A549 (cell line): ENCODE measurements at regions not wholly inside any gene's neighbourhood (a gene's known extent, or its start where the extent isn't known, plus 50 kb on each side); places are given as distances from the start of the nearest gene placed in this dataset.

Experiments
- ATAC-seq, 2 experiments: fragments of 200-7000 bp in 1 of 2; fragments of >200 bp in 1 of 2; cut with Nextera tagmentation in 1 of 2; cut with Tn5 transposase in 1 of 2; 3 replicates each; pipeline versions ENCODE4 v1.8.0 to v1.9.1; 2018 to 2020; ENCODE audit warnings: mild to moderate bottlenecking in 1 of 2, moderate library complexity in 1 of 2
- CTCF ChIA-PET: fragments of 300-600 bp; sonication (Branson Sonifier 250); formaldehyde crosslinking; extraction: SDS; loops from one replicate; lab custom pipeline; 2021; ENCODE audit warnings: antibody characterized with exemption, inconsistent platforms; lab: Yijun Ruan, JAX
- POLR2A ChIA-PET: fragments of 350-600 bp; formaldehyde crosslinking; extraction: SDS; loops from one replicate; lab custom pipeline; 2021; ENCODE audit warnings: antibody characterized with exemption, inconsistent platforms; lab: Yijun Ruan, JAX
- DNase-seq, 2 experiments: peaks; one replicate each; pipeline versions ENCODE4 v3.0.0 to v3.0.0-alpha.2; 2011 to 2016; ENCODE audit warnings: low read depth in 1 of 2, low spot score in 1 of 2
- FAIRE-seq: peaks from 2 replicates; lab custom pipeline; 2011; peaks lifted over from hg19 to GRCh38; lab: Jason Lieb, UNC
- H3K27ac ChIP-seq, 2 experiments: fragments of >200 bp; sonication (Bioruptor Twin); formaldehyde crosslinking; 3 replicates each; pipeline ENCODE4 v1.5.1; 2016 to 2017
- H3K4me1 ChIP-seq: fragments of >200 bp; sonication (Bioruptor Twin); formaldehyde crosslinking; 3 replicates; pipeline ENCODE4 v1.6.1; 2016
- H3K4me2 ChIP-seq: fragments of >200 bp; sonication (Bioruptor Twin); formaldehyde crosslinking; 3 replicates; pipeline ENCODE4 v1.6.1; 2016
- H3K4me3 ChIP-seq: fragments of >200 bp; sonication (Bioruptor Twin); formaldehyde crosslinking; 3 replicates; pipeline ENCODE4 v1.5.1; 2016
- H3K9me3 ChIP-seq: fragments of >200 bp; sonication (Bioruptor Twin); formaldehyde crosslinking; 3 replicates; pipeline ENCODE4 v1.6.1; 2016
- ATOH8 ChIP-seq: fragments of 250-450 bp; sonication (Bioruptor Pico); IDR thresholded peaks from 2 replicates; pipeline ENCODE4 v1.5.0; 2020; ENCODE audit warnings: low read depth, mild to moderate bottlenecking, moderate library complexity
- BCL3 ChIP-seq: fragments of >200 bp; sonication (Bioruptor Twin); formaldehyde crosslinking; IDR thresholded peaks from 3 replicates; pipeline ENCODE4 v1.6.1; 2016
- BHLHE40 ChIP-seq: IDR thresholded peaks from 2 replicates; pipeline ENCODE4 v1.6.1; 2012; ENCODE audit warnings: low read depth, low read length, inconsistent platforms
- CBX8 ChIP-seq: fragments of 200-600 bp; sonication (generic); IDR thresholded peaks from 2 replicates; pipeline ENCODE4 v1.6.1; 2016
- CHD2 ChIP-seq: fragments of 150-350 bp; IDR thresholded peaks from 2 replicates; pipeline ENCODE4 v1.6.1; 2014; ENCODE audit warnings: low read length; ENCODE audit not compliant: partially characterized antibody
- ELK1 ChIP-seq: fragments of 150-350 bp; IDR thresholded peaks from 2 replicates; pipeline ENCODE4 v1.6.1; 2014; ENCODE audit warnings: low read depth, mild to moderate bottlenecking, low read length
- FOSB ChIP-seq: fragments of 250-450 bp; sonication (Bioruptor Pico); IDR thresholded peaks from 2 replicates; pipeline ENCODE4 v1.5.0; 2020; ENCODE audit warnings: mild to moderate bottlenecking, moderate library complexity
- GATA3 ChIP-seq: IDR thresholded peaks from 2 replicates; pipeline ENCODE4 v1.6.1; 2012; ENCODE audit warnings: borderline replicate concordance
- HEYL ChIP-seq: fragments of 250-450 bp; sonication (Bioruptor Pico); IDR thresholded peaks from 2 replicates; pipeline ENCODE4 v1.8.0; 2021; ENCODE audit warnings: mild to moderate bottlenecking, moderate library complexity
- HMGXB4 ChIP-seq: fragments of 250-450 bp; sonication (Bioruptor Pico); IDR thresholded peaks from 2 replicates; pipeline ENCODE4 v1.5.0; 2021; ENCODE audit warnings: mild to moderate bottlenecking, moderate library complexity, borderline replicate concordance
- HOXA7 ChIP-seq: fragments of 250-450 bp; sonication (Bioruptor Pico); IDR thresholded peaks from 2 replicates; pipeline ENCODE4 v1.5.0; 2020; ENCODE audit warnings: mild to moderate bottlenecking, moderate library complexity
- JUNB ChIP-seq: fragments of >200 bp; sonication (Bioruptor Twin); formaldehyde crosslinking; IDR thresholded peaks from 2 replicates; pipeline ENCODE4 v1.6.1; 2016
- KDM5A ChIP-seq: fragments of 200-600 bp; sonication (generic); IDR thresholded peaks from 2 replicates; pipeline ENCODE4 v1.6.1; 2016; ENCODE audit warnings: antibody characterized with exemption, mild to moderate bottlenecking
- MAFK ChIP-seq: fragments of 450-650 bp; IDR thresholded peaks from 2 replicates; pipeline ENCODE4 v1.6.1; 2014; ENCODE audit not compliant: partially characterized antibody
- MAZ ChIP-seq: fragments of 150-350 bp; IDR thresholded peaks from 2 replicates; pipeline ENCODE4 v1.6.1; 2014; ENCODE audit warnings: antibody characterized with exemption, low read depth, low read length, borderline replicate concordance
- NPAS2 ChIP-seq: fragments of 250-450 bp; sonication (Bioruptor Pico); IDR thresholded peaks from 2 replicates; pipeline ENCODE4 v1.8.0; 2022; ENCODE audit warnings: mild to moderate bottlenecking, moderate library complexity, borderline replicate concordance
- PHF8 ChIP-seq: fragments of 200-600 bp; sonication (generic); IDR thresholded peaks from 2 replicates; pipeline ENCODE4 v1.6.1; 2016; ENCODE audit warnings: low read depth, mild to moderate bottlenecking, antibody characterized with exemption, moderate library complexity, borderline replicate concordance
- RAD21 ChIP-seq, 2 experiments: fragments of >200 bp in 1 of 2; sonication (Bioruptor Twin) in 1 of 2; formaldehyde crosslinking in 1 of 2; IDR thresholded peaks in 1 of 2; conservative IDR thresholded peaks in 1 of 2; 2 replicates in 1 of 2; 3 replicates in 1 of 2; pipeline ENCODE4 v1.6.1; 2012 to 2018; ENCODE audit warnings: inconsistent platforms in 1 of 2
- SMC3 ChIP-seq: fragments of >200 bp; sonication (Bioruptor Twin); formaldehyde crosslinking; IDR thresholded peaks from 3 replicates; pipeline ENCODE4 v1.6.1; 2018; ENCODE audit warnings: inconsistent platforms
- ZC3H11A ChIP-seq: fragments of 450-650 bp; IDR thresholded peaks from 2 replicates; pipeline ENCODE4 v1.6.1; 2014; ENCODE audit warnings: antibody characterized with exemption, mild to moderate bottlenecking
- ZNF302 ChIP-seq: fragments of 250-450 bp; sonication (Bioruptor Pico); IDR thresholded peaks from 2 replicates; pipeline ENCODE4 v1.9.0; 2021; ENCODE audit warnings: inconsistent platforms, mild to moderate bottlenecking, moderate library complexity
- WGBS: methylation state at CpG from one replicate; pipeline ENCODE4 v1.1.6; 2017; ENCODE audit errors: missing lambda C conversion rate; 5-methylcytosine and 5-hydroxymethylcytosine counted together
- TF ChIP-seq, protein P1 (sequence below): IDR thresholded peaks from 2 replicates; pipeline ENCODE4 v1.6.1; 2012; ENCODE audit warnings: low read depth, borderline replicate concordance
- TF ChIP-seq, protein P2 (sequence below): fragments of >200 bp; sonication (Bioruptor Twin); formaldehyde crosslinking; IDR thresholded peaks from 2 replicates; pipeline ENCODE4 v1.6.1; 2016

DNA sequence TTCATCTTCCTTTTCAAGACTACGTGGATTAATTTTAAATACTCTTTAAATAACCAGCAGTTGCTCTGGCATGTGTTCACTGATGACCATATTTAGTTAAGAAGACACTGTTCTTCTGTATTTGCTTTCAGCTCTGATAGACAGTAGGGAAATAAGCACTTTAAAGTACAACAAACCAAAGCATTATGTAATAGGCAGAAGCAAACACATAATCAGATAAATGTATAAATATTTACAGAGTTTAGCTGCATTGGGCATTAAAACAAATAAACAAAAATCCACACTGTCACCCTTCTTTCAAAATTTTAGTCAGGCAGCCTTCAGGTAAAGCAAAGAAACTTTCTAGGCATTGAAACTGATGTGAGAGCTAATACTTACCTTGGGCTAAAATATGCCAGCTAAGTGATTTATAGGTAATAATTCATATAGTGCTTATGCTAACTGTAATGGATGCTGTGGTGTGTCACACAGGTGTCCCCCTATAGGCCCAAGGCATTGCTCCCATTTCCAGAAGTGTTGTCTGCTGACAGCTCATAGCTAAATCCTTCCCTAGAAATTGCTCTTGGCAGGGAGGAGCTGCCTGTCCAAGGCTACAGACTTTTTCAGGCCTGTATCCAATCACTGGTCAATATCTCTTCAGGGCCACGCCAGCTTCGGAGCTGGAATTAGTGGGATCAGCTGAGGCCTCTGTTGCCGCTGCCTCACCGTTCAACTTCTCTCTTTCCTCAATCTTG lies 111.5 kb upstream of the CITED2 start:
- ATAC-seq, result no peak
- FAIRE-seq, result no peak
- TF ChIP-seq KDM5A, result no peak
- peak; percentile 25 for TF ChIP-seq MAFK
- no peak for TF ChIP-seq MAZ
- no peak for TF ChIP-seq HMGXB4 (CRISPR knock-in tag)
- Histone ChIP-seq H3K4me2 (no peak overlapping the region), H3K9me3 (no peaks in the 10 kb centered on the region), H3K27ac (no peak overlapping the region), H3K4me1 (no peaks in the 10 kb centered on the region), H3K4me3 (no peak overlapping the region)
- 78% methylated on average over 5 of the region's 5 CpGs for WGBS
- CTCF ChIA-PET, result interaction anchor here (1.1 to 1.7 kb wide), 2 partner anchors 12 to 66 kb away, joined by 4 to 5 read pairs; no protein-coding TSS in a partner anchor
- no peak for DNase-seq
- POLR2A ChIA-PET, result no interaction called here

DNA sequence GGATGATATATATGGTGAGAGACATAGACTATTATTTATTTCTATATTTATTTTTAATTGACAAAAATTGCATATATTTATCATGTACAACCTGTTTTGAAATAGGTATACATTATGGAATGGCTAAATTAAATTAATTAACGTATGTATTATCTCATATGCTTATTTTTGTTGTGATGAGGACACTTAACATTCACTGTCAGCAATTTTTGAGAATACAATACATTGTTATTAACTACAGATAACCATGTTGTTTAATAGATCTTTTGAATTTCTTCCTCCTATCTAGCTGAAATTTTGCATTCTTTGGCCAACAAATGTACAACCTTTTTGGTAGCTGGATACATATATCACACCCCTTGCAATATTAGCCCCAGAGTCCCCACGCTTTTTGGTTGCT lies 110.7 kb upstream of the CITED2 start:
- FAIRE-seq, result no peak
- CTCF ChIA-PET, result interaction anchor here (1.1 to 1.7 kb wide), 2 partner anchors 11 to 65 kb away, joined by 4 to 5 read pairs; no protein-coding TSS in a partner anchor
- ATAC-seq, result no peak
- Histone ChIP-seq H3K9me3 (no peaks in the 10 kb centered on the region), H3K4me2 (no peak overlapping the region), H3K4me1 (no peaks in the 10 kb centered on the region), H3K27ac (no peak overlapping the region), H3K4me3 (no peak overlapping the region)
- 72% methylated on average over 2 of the region's 2 CpGs for WGBS
- POLR2A ChIA-PET, result interaction anchor here (0.7 kb wide), 1 partner anchor 111 kb away, joined by 3 read pairs; the partner anchor contains the start of gene CITED2
- no peak for TF ChIP-seq HOXA7
- TF ChIP-seq CHD2, result no peak
- no peak for TF ChIP-seq CBX8
- TF ChIP-seq, protein P1, sequence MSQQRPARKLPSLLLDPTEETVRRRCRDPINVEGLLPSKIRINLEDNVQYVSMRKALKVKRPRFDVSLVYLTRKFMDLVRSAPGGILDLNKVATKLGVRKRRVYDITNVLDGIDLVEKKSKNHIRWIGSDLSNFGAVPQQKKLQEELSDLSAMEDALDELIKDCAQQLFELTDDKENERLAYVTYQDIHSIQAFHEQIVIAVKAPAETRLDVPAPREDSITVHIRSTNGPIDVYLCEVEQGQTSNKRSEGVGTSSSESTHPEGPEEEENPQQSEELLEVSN, result no peak
- TF ChIP-seq ELK1, result no peak
- no peak for TF ChIP-seq RAD21 (conservative IDR thresholded peaks at IDR 0.05 in 1 of 2, IDR thresholded peaks at IDR 0.05 in 1 of 2)
- TF ChIP-seq FOSB (CRISPR knock-in tag), result no peak
- no peak for TF ChIP-seq ATOH8 (CRISPR knock-in tag)
- TF ChIP-seq, protein P2, sequence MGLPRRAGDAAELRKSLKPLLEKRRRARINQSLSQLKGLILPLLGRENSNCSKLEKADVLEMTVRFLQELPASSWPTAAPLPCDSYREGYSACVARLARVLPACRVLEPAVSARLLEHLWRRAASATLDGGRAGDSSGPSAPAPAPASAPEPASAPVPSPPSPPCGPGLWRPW, result no peak
- no peak for TF ChIP-seq ZC3H11A
- no peak for DNase-seq

GRCh38 chr6:139483079-139483478 lies 108.6 kb upstream of the CITED2 start:
- H3K4me1 ChIP-seq, result no peaks in the 10 kb centered on the region
- no peak for ATAC-seq

More at GRCh38 chr6:139483079-139483478, 108.6 kb upstream of the CITED2 start:
- no peak for TF ChIP-seq BHLHE40
- TF ChIP-seq NPAS2 (CRISPR knock-in tag), result no peak
- no peak for TF ChIP-seq BCL3
- no peak for TF ChIP-seq ZNF302 (CRISPR knock-in tag)
- TF ChIP-seq JUNB, result no peak
- no peak for TF ChIP-seq PHF8
- no peak for TF ChIP-seq HEYL (CRISPR knock-in tag)
- TF ChIP-seq SMC3, result no peak
- no peak for TF ChIP-seq GATA3
- TF ChIP-seq KDM5A, result no peak
- TF ChIP-seq, all 56 proteins: peak for 0
- H3K4me2 ChIP-seq, result no peak overlapping the region
- DNase-seq (no peak), FAIRE-seq (no peak)
- H3K9me3 ChIP-seq, result no peaks in the 10 kb centered on the region
- ChIA-PET CTCF (no interaction called here), POLR2A (no interaction called here)
- no peak overlapping the region for H3K4me3 ChIP-seq
- H3K27ac ChIP-seq, result no peak overlapping the region
- 91% methylated on average over 8 of the region's 8 CpGs for whole genome bisulfite sequencing
